ENCODE measurements at regions not wholly inside any gene's neighbourhood (a gene's known extent, or its start where the extent isn't known, plus 50 kb on each side); places are given as distances from the start of the nearest gene placed in this dataset.

- TF ChIP-seq POLR2A (IDR thresholded peaks at IDR 0.05) = no peak
- TF ChIP-seq, protein P1, sequence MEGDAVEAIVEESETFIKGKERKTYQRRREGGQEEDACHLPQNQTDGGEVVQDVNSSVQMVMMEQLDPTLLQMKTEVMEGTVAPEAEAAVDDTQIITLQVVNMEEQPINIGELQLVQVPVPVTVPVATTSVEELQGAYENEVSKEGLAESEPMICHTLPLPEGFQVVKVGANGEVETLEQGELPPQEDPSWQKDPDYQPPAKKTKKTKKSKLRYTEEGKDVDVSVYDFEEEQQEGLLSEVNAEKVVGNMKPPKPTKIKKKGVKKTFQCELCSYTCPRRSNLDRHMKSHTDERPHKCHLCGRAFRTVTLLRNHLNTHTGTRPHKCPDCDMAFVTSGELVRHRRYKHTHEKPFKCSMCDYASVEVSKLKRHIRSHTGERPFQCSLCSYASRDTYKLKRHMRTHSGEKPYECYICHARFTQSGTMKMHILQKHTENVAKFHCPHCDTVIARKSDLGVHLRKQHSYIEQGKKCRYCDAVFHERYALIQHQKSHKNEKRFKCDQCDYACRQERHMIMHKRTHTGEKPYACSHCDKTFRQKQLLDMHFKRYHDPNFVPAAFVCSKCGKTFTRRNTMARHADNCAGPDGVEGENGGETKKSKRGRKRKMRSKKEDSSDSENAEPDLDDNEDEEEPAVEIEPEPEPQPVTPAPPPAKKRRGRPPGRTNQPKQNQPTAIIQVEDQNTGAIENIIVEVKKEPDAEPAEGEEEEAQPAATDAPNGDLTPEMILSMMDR (IDR thresholded peaks at IDR 0.05) = no peak
These were observed 64.9 kb upstream of the DDR1 start for GRCh38 chr6:30819297-30819917.
